ENCODE measurements at regions not wholly inside any gene's neighbourhood (a gene's known extent, or its start where the extent isn't known, plus 50 kb on each side); places are given as distances from the start of the nearest gene placed in this dataset.

DNA sequence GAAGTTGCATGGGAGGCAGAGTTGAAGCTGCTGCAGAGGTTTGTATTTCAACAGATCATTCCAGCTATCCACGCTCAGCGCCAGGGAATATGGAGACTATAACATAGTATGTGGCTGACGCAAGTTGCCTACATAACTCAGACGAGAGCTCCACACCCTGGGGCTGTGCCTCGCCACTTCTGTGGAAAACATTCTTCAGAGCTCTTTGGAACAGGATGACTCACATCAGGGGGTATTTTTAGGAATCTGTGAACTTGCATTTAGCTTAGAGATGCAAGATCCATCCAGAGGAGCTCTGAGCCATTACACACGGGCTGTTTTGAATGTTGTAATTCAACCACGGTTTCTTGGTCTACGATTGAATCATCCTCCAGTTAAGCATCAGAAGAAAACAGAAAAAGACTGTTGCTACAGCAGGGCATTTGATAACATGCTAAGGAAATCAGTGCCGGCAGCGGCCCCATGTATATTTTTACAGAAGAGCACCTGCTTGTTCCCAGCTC lies 481.5 kb upstream of the AKR1E2 start:
- peak; percentile 24 for DNase-seq
- Histone ChIP-seq H3K9me3 (no peaks in the 10 kb centered on the region), H3K27me3 (no peaks in the 10 kb centered on the region), H3K4me3 (no peak overlapping the region), H3K36me3 (no peaks in the 10 kb centered on the region), H3K27ac (peak overlapping the region; percentile 43 to 68 (median 57)), H3K4me1 (peaks cover 0 to 9% (median 2%) of the 10 kb centered on the region in 4 donors)
- intact Hi-C loops (cut with DNase I; ENCODE audit: low total_unique reads): no loop called here
- TF ChIP-seq, protein P1, sequence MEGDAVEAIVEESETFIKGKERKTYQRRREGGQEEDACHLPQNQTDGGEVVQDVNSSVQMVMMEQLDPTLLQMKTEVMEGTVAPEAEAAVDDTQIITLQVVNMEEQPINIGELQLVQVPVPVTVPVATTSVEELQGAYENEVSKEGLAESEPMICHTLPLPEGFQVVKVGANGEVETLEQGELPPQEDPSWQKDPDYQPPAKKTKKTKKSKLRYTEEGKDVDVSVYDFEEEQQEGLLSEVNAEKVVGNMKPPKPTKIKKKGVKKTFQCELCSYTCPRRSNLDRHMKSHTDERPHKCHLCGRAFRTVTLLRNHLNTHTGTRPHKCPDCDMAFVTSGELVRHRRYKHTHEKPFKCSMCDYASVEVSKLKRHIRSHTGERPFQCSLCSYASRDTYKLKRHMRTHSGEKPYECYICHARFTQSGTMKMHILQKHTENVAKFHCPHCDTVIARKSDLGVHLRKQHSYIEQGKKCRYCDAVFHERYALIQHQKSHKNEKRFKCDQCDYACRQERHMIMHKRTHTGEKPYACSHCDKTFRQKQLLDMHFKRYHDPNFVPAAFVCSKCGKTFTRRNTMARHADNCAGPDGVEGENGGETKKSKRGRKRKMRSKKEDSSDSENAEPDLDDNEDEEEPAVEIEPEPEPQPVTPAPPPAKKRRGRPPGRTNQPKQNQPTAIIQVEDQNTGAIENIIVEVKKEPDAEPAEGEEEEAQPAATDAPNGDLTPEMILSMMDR (IDR thresholded peaks at IDR 0.05): peak in 1 of 5 experiments; percentile 9
- TF ChIP-seq EP300 (IDR thresholded peaks at IDR 0.05; ENCODE audit: low read depth): peak; percentile 49
- TF ChIP-seq POLR2A (IDR thresholded peaks at IDR 0.05): no peak
- peak in 1 of 3 donors; percentile 25 for TF ChIP-seq POLR2AphosphoS5 (IDR thresholded peaks at IDR 0.05)
- in situ Hi-C loops (cut with MboI; ENCODE audit: low pct_ligation_motif_present in 1 of 4, low pct_unique_long_range_greater_than_20kb in 1 of 4, low sequenced_read_pairs in 3 of 4): no loop called here
- 61% methylated on average over 10 of the region's 10 CpGs; no CpG with 5 or more reads in 1 of the 2 donors for WGBS, 2 donors (ENCODE audit: low coverage in 1 of 2)

GRCh38 chr10:4343873-4344272 lies 482.1 kb upstream of the AKR1E2 start:
- no peaks in the 10 kb centered on the region for H3K9me3 ChIP-seq
- intact Hi-C loops (cut with DNase I; ENCODE audit: low total_unique reads): no loop called here
- TF ChIP-seq POLR2A (IDR thresholded peaks at IDR 0.05) (no peak), POLR2AphosphoS5 (IDR thresholded peaks at IDR 0.05) (no peak), EP300 (IDR thresholded peaks at IDR 0.05; ENCODE audit: low read depth) (no peak)
- TF ChIP-seq, protein P1 (IDR thresholded peaks at IDR 0.05): no peak
- no peak overlapping the region for H3K4me3 ChIP-seq
- peak overlapping the region; percentile 43 to 68 (median 57) for H3K27ac ChIP-seq
- in situ Hi-C loops (cut with MboI; ENCODE audit: low pct_ligation_motif_present in 1 of 4, low pct_unique_long_range_greater_than_20kb in 1 of 4, low sequenced_read_pairs in 3 of 4): no loop called here
- 87 to 93% methylated on average over 2 to 4 of the region's 4 CpGs for WGBS, 2 donors (ENCODE audit: low coverage in 1 of 2)
- no peaks in the 10 kb centered on the region for H3K27me3 ChIP-seq
- peaks cover 0 to 9% (median 2%) of the 10 kb centered on the region in 4 donors for H3K4me1 ChIP-seq
- H3K36me3 ChIP-seq: no peaks in the 10 kb centered on the region
- no peak for DNase-seq

GRCh38 chr10:4343091-4343490 lies 482.9 kb upstream of the AKR1E2 start:
- DNase-seq: no peak
- in situ Hi-C loops (cut with MboI; ENCODE audit: low pct_ligation_motif_present in 1 of 4, low pct_unique_long_range_greater_than_20kb in 1 of 4, low sequenced_read_pairs in 3 of 4): no loop called here
- WGBS, 2 donors (ENCODE audit: low coverage in 1 of 2): 89 to 90% methylated on average over 6 of the region's 6 CpGs

GRCh38 chr10:4338768-4339167 lies 487.2 kb upstream of the AKR1E2 start:
- intact Hi-C loops (cut with DNase I; ENCODE audit: low total_unique reads) (no loop called here), in situ Hi-C loops (cut with MboI; ENCODE audit: low pct_ligation_motif_present in 1 of 4, low pct_unique_long_range_greater_than_20kb in 1 of 4, low sequenced_read_pairs in 3 of 4) (no loop called here)
- Histone ChIP-seq H3K4me3 (no peak overlapping the region), H3K27me3 (no peaks in the 10 kb centered on the region), H3K4me1 (peaks cover 0 to under 1% (median 0%) of the 10 kb centered on the region in 4 donors), H3K27ac (no peak overlapping the region), H3K9me3 (no peaks in the 10 kb centered on the region), H3K36me3 (no peaks in the 10 kb centered on the region)
- TF ChIP-seq, protein P1 (IDR thresholded peaks at IDR 0.05): no peak
- TF ChIP-seq EP300 (IDR thresholded peaks at IDR 0.05; ENCODE audit: low read depth): no peak
- no peak for TF ChIP-seq POLR2A (IDR thresholded peaks at IDR 0.05)
- no peak for TF ChIP-seq POLR2AphosphoS5 (IDR thresholded peaks at IDR 0.05)
- WGBS, 2 donors (ENCODE audit: low coverage in 1 of 2): 67 to 96% methylated on average over 1 to 3 of the region's 3 CpGs
- DNase-seq: no peak

More at GRCh38 chr10:4343091-4343490, 482.9 kb upstream of the AKR1E2 start:
- TF ChIP-seq, protein P1 (IDR thresholded peaks at IDR 0.05): no peak
- no peak for TF ChIP-seq POLR2AphosphoS5 (IDR thresholded peaks at IDR 0.05)
- no peak for TF ChIP-seq POLR2A (IDR thresholded peaks at IDR 0.05)
- no peak for TF ChIP-seq EP300 (IDR thresholded peaks at IDR 0.05; ENCODE audit: low read depth)
- H3K4me1 ChIP-seq: peaks cover 0 to 9% (median 2%) of the 10 kb centered on the region in 4 donors
- intact Hi-C loops (cut with DNase I; ENCODE audit: low total_unique reads): no loop called here
- H3K27me3 ChIP-seq: no peaks in the 10 kb centered on the region
- H3K27ac ChIP-seq: no peak overlapping the region
- H3K9me3 ChIP-seq: no peaks in the 10 kb centered on the region
- H3K36me3 ChIP-seq: no peaks in the 10 kb centered on the region
- H3K4me3 ChIP-seq: no peak overlapping the region
